Activated B cell treated with CpG ODN at 0.5 μM for 24 hours (primary cell): ENCODE measurements at regions not wholly inside any gene's neighbourhood (a gene's known extent, or its start where the extent isn't known, plus 50 kb on each side); places are given as distances from the start of the nearest gene placed in this dataset.

Experiments used
- ATAC-seq: fragments of 200-7000 bp; cut with Tn5 transposase; one replicate; pipeline ENCODE4 v1.10.0; 2021; ENCODE audit warnings: low read depth, mild to moderate bottlenecking, moderate library complexity
- CTCF ChIA-PET: fragments of 350-600 bp; sonication (Branson Sonifier 250); formaldehyde crosslinking; loops from one replicate; lab custom pipeline; 2021; ENCODE audit warnings: antibody characterized with exemption; lab: Charles Lee
- POLR2A ChIA-PET: fragments of 350-600 bp; sonication (Branson Sonifier 250); formaldehyde crosslinking; loops from one replicate; lab custom pipeline; 2021; ENCODE audit warnings: antibody characterized with exemption; lab: Charles Lee
- DNase-seq: peaks from one replicate; pipeline ENCODE4 v3.0.0; 2022
- H3K27ac Mint-ChIP-seq: one replicate; pipeline ENCODE4 v1.8.0; 2020; ENCODE audit warnings: mixed read lengths
- H3K27me3 Mint-ChIP-seq: one replicate; pipeline ENCODE4 v1.8.0; 2021; ENCODE audit warnings: mixed read lengths
- H3K36me3 Mint-ChIP-seq: one replicate; pipeline ENCODE4 v1.8.0; 2021; ENCODE audit warnings: low read depth, mixed read lengths
- H3K4me1 Mint-ChIP-seq: one replicate; pipeline ENCODE4 v1.8.0; 2021; ENCODE audit warnings: mixed read lengths
- H3K4me3 Mint-ChIP-seq: one replicate; pipeline ENCODE4 v1.8.0; 2020; ENCODE audit warnings: mild to moderate bottlenecking, mixed read lengths
- H3K9me3 Mint-ChIP-seq: one replicate; pipeline ENCODE4 v1.8.0; 2020; ENCODE audit warnings: mixed read lengths
- intact Hi-C: fragments of 100-400 bp; cut with micrococcal nuclease; formaldehyde crosslinking; loops from one replicate; pipeline ENCODE4 v1.15.1; 2024
- TF ChIP-seq, protein P1 (sequence below): fragments of 200-600 bp; IDR thresholded peaks from one replicate; pipeline ENCODE4 v1.8.0; 2022; ENCODE audit warnings: antibody characterized with exemption, mild to moderate bottlenecking

DNA sequence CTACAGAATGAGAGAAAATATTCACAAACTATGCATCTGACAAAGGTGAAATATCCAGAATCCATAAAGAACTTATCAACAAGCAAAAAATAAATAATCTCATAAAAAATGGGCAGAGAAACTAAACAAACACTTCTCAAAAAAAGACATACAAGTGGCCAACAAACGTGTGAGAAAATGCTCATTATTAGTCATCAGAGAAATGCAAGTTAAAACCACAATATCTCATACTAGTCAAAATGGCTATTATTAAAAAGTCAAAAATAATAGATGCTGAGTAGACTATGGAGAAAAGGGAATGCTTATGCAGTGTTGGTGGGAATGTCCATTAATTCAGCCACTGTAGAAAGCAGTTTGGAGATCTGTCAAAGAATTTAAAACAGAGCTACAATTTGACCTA is 533.3 kb downstream of the TMA16 start:
- no peak for DNase-seq
- ATAC-seq, result no peak
- Mint-ChIP-seq H3K4me1 (no peaks in the 10 kb centered on the region), H3K9me3 (peaks cover 16% of the 10 kb centered on the region), H3K36me3 (no peaks in the 10 kb centered on the region), H3K27ac (no peak overlapping the region), H3K4me3 (no peak overlapping the region), H3K27me3 (no peaks in the 10 kb centered on the region)
- intact Hi-C loops, result no loop called here
- TF ChIP-seq, protein P1, sequence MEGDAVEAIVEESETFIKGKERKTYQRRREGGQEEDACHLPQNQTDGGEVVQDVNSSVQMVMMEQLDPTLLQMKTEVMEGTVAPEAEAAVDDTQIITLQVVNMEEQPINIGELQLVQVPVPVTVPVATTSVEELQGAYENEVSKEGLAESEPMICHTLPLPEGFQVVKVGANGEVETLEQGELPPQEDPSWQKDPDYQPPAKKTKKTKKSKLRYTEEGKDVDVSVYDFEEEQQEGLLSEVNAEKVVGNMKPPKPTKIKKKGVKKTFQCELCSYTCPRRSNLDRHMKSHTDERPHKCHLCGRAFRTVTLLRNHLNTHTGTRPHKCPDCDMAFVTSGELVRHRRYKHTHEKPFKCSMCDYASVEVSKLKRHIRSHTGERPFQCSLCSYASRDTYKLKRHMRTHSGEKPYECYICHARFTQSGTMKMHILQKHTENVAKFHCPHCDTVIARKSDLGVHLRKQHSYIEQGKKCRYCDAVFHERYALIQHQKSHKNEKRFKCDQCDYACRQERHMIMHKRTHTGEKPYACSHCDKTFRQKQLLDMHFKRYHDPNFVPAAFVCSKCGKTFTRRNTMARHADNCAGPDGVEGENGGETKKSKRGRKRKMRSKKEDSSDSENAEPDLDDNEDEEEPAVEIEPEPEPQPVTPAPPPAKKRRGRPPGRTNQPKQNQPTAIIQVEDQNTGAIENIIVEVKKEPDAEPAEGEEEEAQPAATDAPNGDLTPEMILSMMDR, result no peak
- POLR2A ChIA-PET, result no interaction called here
- CTCF ChIA-PET, result no interaction called here

- intact Hi-C loops, result no loop called here
- TF ChIP-seq, protein P1, result no peak
- no peak overlapping the region for H3K27ac Mint-ChIP-seq
Observed at GRCh38 chr4:164039482-164039881, 545.0 kb downstream of the TMA16 start.

GRCh38 chr4:164056426-164057142 is 562.1 kb downstream of the TMA16 start:
- no peak for DNase-seq
- no peaks in the 10 kb centered on the region for H3K27me3 Mint-ChIP-seq
- ATAC-seq, result no peak
- TF ChIP-seq, protein P1, result no peak
- H3K27ac Mint-ChIP-seq, result no peak overlapping the region
- POLR2A ChIA-PET, result no interaction called here
- no peak overlapping the region for H3K4me3 Mint-ChIP-seq
- intact Hi-C loops, result no loop called here
- H3K9me3 Mint-ChIP-seq, result no peaks in the 10 kb centered on the region
- no peaks in the 10 kb centered on the region for H3K36me3 Mint-ChIP-seq
- H3K4me1 Mint-ChIP-seq, result no peaks in the 10 kb centered on the region
- CTCF ChIA-PET, result no interaction called here

More at GRCh38 chr4:164039482-164039881, 545.0 kb downstream of the TMA16 start:
- H3K4me1 Mint-ChIP-seq, result no peaks in the 10 kb centered on the region
- peaks cover 11% of the 10 kb centered on the region for H3K9me3 Mint-ChIP-seq
- POLR2A ChIA-PET, result no interaction called here
- ATAC-seq (no peak), DNase-seq (no peak)
- no peaks in the 10 kb centered on the region for H3K36me3 Mint-ChIP-seq
- no peaks in the 10 kb centered on the region for H3K27me3 Mint-ChIP-seq
- H3K4me3 Mint-ChIP-seq, result no peak overlapping the region
- CTCF ChIA-PET, result no interaction called here

DNA sequence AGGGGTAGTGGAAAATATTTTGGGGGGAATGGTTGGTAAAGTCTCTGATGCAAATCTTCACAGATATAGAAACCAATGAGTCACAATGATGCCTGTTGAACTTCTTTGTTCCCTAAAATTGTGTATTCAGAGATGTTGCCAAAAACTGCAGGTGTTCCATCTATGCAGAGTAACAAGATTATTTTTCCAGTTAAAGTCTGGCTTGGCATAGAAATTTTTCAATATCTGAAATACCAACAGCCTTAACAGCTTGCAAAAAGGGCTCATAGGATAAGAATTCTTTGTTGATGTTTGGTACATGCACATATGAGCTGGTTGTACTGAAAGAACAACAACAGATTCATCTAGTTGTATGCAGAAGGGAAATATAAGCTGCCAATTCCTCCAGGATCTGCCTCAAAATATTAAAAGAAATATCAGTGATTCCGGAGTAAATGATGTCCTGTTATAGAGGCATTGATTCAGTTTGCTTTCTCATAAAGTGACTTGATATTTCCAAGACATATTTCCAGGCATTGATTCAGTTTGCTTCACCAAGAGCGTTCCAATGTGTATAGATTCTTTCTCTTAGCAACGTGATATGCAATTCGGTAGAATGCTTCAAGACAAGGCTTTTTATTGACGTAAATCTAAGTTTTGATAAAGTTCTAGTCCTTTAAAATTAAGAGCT is 564.4 kb downstream of the TMA16 start:
- Mint-ChIP-seq H3K4me3 (no peak overlapping the region), H3K4me1 (no peaks in the 10 kb centered on the region), H3K27ac (no peak overlapping the region), H3K9me3 (no peaks in the 10 kb centered on the region), H3K27me3 (no peaks in the 10 kb centered on the region), H3K36me3 (no peaks in the 10 kb centered on the region)
- CTCF ChIA-PET, result no interaction called here
- POLR2A ChIA-PET, result no interaction called here
- DNase-seq, result no peak
- TF ChIP-seq, protein P1, result no peak
- no peak for ATAC-seq
- intact Hi-C loops, result no loop called here

DNA sequence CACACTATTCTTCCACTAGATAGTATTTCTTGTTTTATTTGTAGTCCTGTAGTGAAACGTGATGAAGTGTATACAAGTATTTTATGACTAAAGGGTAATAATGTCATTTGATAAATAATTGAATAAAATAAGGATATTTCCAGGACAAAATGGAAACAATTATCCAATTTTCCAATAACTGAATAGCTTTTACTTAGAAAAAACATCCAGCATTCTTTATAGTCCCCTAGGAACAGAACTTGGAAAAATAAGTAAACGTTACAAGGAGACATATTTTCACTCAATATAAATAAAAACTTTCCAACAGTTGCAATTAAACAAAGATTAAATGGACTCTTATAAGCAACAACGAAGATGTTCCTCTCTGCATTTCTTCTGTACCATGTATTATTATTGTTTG is 566.0 kb downstream of the TMA16 start:
- TF ChIP-seq, protein P1, result no peak
- intact Hi-C loops, result no loop called here
- POLR2A ChIA-PET, result no interaction called here
- ATAC-seq (no peak), DNase-seq (no peak)
- H3K4me1 Mint-ChIP-seq, result no peaks in the 10 kb centered on the region
- H3K27me3 Mint-ChIP-seq, result no peaks in the 10 kb centered on the region
- no peak overlapping the region for H3K4me3 Mint-ChIP-seq
- CTCF ChIA-PET, result no interaction called here
- no peaks in the 10 kb centered on the region for H3K9me3 Mint-ChIP-seq
- H3K27ac Mint-ChIP-seq, result no peak overlapping the region
- H3K36me3 Mint-ChIP-seq, result no peaks in the 10 kb centered on the region
